ENCODE measurements at regions not wholly inside any gene's neighbourhood (a gene's known extent, or its start where the extent isn't known, plus 50 kb on each side); places are given as distances from the start of the nearest gene placed in this dataset.

GRCh38 chr12:31215518-31216232 is 110.3 kb downstream of the SINHCAF start:
- no peak for TF ChIP-seq EP300 (IDR thresholded peaks at IDR 0.05)
- TF ChIP-seq, protein P1, sequence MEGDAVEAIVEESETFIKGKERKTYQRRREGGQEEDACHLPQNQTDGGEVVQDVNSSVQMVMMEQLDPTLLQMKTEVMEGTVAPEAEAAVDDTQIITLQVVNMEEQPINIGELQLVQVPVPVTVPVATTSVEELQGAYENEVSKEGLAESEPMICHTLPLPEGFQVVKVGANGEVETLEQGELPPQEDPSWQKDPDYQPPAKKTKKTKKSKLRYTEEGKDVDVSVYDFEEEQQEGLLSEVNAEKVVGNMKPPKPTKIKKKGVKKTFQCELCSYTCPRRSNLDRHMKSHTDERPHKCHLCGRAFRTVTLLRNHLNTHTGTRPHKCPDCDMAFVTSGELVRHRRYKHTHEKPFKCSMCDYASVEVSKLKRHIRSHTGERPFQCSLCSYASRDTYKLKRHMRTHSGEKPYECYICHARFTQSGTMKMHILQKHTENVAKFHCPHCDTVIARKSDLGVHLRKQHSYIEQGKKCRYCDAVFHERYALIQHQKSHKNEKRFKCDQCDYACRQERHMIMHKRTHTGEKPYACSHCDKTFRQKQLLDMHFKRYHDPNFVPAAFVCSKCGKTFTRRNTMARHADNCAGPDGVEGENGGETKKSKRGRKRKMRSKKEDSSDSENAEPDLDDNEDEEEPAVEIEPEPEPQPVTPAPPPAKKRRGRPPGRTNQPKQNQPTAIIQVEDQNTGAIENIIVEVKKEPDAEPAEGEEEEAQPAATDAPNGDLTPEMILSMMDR (IDR thresholded peaks at IDR 0.05) = no peak

Data from upper lobe of left lung (tissue), 4 donors.